ENCODE measurements at regions not wholly inside any gene's neighbourhood (a gene's known extent, or its start where the extent isn't known, plus 50 kb on each side); places are given as distances from the start of the nearest gene placed in this dataset.

- H3K27me3 Mint-ChIP-seq: no peaks in the 10 kb centered on the region
- H3K9me3 Mint-ChIP-seq: no peaks in the 10 kb centered on the region
- TF ChIP-seq, protein P1, sequence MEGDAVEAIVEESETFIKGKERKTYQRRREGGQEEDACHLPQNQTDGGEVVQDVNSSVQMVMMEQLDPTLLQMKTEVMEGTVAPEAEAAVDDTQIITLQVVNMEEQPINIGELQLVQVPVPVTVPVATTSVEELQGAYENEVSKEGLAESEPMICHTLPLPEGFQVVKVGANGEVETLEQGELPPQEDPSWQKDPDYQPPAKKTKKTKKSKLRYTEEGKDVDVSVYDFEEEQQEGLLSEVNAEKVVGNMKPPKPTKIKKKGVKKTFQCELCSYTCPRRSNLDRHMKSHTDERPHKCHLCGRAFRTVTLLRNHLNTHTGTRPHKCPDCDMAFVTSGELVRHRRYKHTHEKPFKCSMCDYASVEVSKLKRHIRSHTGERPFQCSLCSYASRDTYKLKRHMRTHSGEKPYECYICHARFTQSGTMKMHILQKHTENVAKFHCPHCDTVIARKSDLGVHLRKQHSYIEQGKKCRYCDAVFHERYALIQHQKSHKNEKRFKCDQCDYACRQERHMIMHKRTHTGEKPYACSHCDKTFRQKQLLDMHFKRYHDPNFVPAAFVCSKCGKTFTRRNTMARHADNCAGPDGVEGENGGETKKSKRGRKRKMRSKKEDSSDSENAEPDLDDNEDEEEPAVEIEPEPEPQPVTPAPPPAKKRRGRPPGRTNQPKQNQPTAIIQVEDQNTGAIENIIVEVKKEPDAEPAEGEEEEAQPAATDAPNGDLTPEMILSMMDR (conservative IDR thresholded peaks at IDR 0.05): no peak
- no peak for DNase-seq (ENCODE audit: extremely low spot score, unreplicated experiment)
- H3K36me3 Mint-ChIP-seq: no peaks in the 10 kb centered on the region
- H3K4me1 Mint-ChIP-seq (ENCODE audit: unreplicated experiment): no peaks in the 10 kb centered on the region
- no peak overlapping the region for H3K27ac Mint-ChIP-seq
- no peak overlapping the region for H3K4me3 Mint-ChIP-seq
These were observed 580.7 kb upstream of the MMS22L start for GRCh38 chr6:97863697-97864096.

- Mint-ChIP-seq H3K27me3 (no peaks in the 10 kb centered on the region), H3K27ac (no peak overlapping the region), H3K9me3 (no peaks in the 10 kb centered on the region), H3K36me3 (no peaks in the 10 kb centered on the region), H3K4me1 (ENCODE audit: unreplicated experiment) (no peaks in the 10 kb centered on the region), H3K4me3 (no peak overlapping the region)
- TF ChIP-seq, protein P1 (conservative IDR thresholded peaks at IDR 0.05): no peak
- DNase-seq (ENCODE audit: extremely low spot score, unreplicated experiment): no peak
These were observed 581.4 kb upstream of the MMS22L start for GRCh38 chr6:97864366-97864765.

GRCh38 chr6:97864826-97865225 is 581.8 kb upstream of the MMS22L start:
- no peaks in the 10 kb centered on the region for H3K36me3 Mint-ChIP-seq
- H3K4me3 Mint-ChIP-seq: no peak overlapping the region
- no peaks in the 10 kb centered on the region for H3K27me3 Mint-ChIP-seq
- H3K9me3 Mint-ChIP-seq: no peaks in the 10 kb centered on the region
- no peak for DNase-seq (ENCODE audit: extremely low spot score, unreplicated experiment)
- no peaks in the 10 kb centered on the region for H3K4me1 Mint-ChIP-seq (ENCODE audit: unreplicated experiment)
- no peak overlapping the region for H3K27ac Mint-ChIP-seq
- TF ChIP-seq, protein P1 (conservative IDR thresholded peaks at IDR 0.05): no peak

- H3K4me1 Mint-ChIP-seq (ENCODE audit: unreplicated experiment): no peaks in the 10 kb centered on the region
- H3K27ac Mint-ChIP-seq: no peak overlapping the region
- no peaks in the 10 kb centered on the region for H3K36me3 Mint-ChIP-seq
- DNase-seq (ENCODE audit: extremely low spot score, unreplicated experiment): no peak
- TF ChIP-seq, protein P1 (conservative IDR thresholded peaks at IDR 0.05): no peak
- H3K9me3 Mint-ChIP-seq: no peaks in the 10 kb centered on the region
- no peaks in the 10 kb centered on the region for H3K27me3 Mint-ChIP-seq
- H3K4me3 Mint-ChIP-seq: no peak overlapping the region
These were observed 582.6 kb upstream of the MMS22L start for GRCh38 chr6:97865612-97866011.

GRCh38 chr6:97866616-97867015 is 583.6 kb upstream of the MMS22L start:
- no peak overlapping the region for H3K27ac Mint-ChIP-seq
- TF ChIP-seq, protein P1 (conservative IDR thresholded peaks at IDR 0.05): no peak
- no peaks in the 10 kb centered on the region for H3K36me3 Mint-ChIP-seq
- H3K4me1 Mint-ChIP-seq (ENCODE audit: unreplicated experiment): no peaks in the 10 kb centered on the region
- H3K27me3 Mint-ChIP-seq: no peaks in the 10 kb centered on the region
- H3K9me3 Mint-ChIP-seq: no peaks in the 10 kb centered on the region
- DNase-seq (ENCODE audit: extremely low spot score, unreplicated experiment): no peak
- no peak overlapping the region for H3K4me3 Mint-ChIP-seq

- no peak for DNase-seq (ENCODE audit: extremely low spot score, unreplicated experiment)
- Mint-ChIP-seq H3K4me3 (no peak overlapping the region), H3K27ac (no peak overlapping the region), H3K4me1 (ENCODE audit: unreplicated experiment) (no peaks in the 10 kb centered on the region), H3K9me3 (no peaks in the 10 kb centered on the region), H3K27me3 (no peaks in the 10 kb centered on the region), H3K36me3 (no peaks in the 10 kb centered on the region)
- TF ChIP-seq, protein P1 (conservative IDR thresholded peaks at IDR 0.05): no peak
These were observed 584.2 kb upstream of the MMS22L start for GRCh38 chr6:97867177-97867576.

Data from type B pancreatic cell (in vitro differentiated cells).